GM18909 (cell line): ENCODE measurements at regions not wholly inside any gene's neighbourhood (a gene's known extent, or its start where the extent isn't known, plus 50 kb on each side); places are given as distances from the start of the nearest gene placed in this dataset.

Experiments used
- ATAC-seq: cut with Tn5 transposase; IDR thresholded peaks from one replicate; pipeline ENCODE4 v1.9.1; 2021; ENCODE audit warnings: mild to moderate bottlenecking; ENCODE audit not compliant: unreplicated experiment, poor library complexity

GRCh38 chr5:139733698-139734538 lies 61.7 kb upstream of the PSD2 start:
- ATAC-seq: no peak

GRCh38 chr5:139734539-139734916 lies 61.1 kb upstream of the PSD2 start:
- no peak for ATAC-seq

DNA sequence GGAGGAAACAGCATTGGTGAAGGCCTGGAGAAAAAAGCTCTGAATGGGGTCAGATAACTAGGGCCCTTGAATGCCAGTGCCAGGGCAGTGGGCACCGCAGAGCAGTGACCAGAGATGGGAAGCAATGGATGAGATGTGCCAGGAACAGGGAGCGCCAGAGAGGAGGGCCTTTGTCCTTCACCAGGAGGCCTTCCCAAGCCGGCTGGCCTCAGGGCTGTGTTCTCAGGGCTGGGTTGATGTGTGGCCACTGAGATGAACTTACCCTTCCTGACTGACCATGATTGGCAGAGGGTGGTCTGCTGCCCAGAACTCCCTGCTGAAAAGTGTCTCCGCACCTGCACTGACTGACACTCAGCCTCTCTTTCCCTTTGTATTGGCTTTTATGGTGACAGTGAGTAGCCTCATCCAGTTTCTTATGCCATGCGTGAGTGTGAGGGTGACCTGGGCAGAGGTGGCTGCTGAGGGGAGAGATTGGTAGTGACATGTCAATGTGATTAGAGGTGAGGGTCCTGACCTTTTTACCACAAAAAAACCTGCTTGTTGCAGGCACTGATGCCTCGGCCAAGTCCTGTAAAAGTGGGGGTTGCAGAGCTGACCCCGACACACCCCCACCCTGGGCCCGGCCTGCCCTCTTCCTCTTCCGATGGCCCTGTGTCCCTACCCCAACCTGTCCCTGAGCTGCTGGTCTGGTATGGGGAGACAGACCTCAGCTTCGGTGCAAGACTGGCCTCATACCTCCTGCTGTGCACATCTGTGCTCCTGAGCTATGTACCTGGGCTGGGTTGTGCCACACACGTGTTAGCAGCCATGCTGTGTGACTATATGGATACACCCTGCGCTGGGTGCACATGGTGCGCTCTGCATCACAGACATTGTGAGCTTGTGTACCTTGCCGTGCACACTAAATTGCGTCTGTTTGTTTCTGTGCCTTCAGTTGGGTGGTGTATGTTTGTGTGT lies 57.1 kb upstream of the PSD2 start:
- ATAC-seq: no peak

GRCh38 chr5:139739150-139739974 lies 56.2 kb upstream of the PSD2 start:
- no peak for ATAC-seq

DNA sequence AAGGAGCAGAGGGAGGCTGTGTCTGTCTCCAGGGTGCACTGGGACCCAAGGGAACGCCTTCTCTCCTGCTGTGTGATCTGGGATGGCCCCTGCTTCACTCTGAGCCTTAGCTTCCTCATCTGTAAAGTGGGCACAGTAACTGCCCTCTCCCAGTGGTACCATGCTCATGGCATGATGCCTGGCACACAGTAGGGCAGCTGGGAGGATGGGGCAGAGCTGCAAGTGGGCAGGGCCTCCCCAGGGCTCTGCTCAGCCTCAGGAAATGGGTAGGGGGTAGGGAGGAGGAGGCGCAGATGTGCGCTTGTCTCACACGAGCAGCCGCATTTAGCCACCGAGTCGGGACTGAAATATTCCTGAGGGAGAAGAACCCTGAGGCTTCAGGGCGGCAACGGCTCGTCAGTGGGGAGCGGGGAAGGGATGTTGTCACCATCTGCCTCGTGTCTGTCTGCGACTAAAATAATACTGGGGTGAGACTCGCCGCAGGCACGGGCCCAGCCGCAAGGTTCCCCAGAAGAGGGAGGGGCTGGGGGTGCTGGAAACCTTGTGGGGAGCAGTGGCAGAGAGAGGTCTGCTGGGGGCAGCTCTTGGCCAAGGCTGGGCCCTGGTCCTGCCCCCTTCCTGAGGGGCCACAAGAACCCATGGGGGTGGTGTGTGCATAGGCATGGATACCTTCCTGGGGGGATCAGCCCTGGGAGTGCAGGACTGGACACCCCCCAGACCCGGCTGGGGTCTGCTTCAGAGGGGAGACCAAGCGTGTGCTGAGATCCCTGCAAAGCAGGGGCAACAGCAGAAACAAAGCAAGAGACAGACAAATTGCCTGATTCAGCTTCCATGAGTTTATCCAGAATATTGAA lies 55.2 kb upstream of the PSD2 start:
- ATAC-seq: no peak

DNA sequence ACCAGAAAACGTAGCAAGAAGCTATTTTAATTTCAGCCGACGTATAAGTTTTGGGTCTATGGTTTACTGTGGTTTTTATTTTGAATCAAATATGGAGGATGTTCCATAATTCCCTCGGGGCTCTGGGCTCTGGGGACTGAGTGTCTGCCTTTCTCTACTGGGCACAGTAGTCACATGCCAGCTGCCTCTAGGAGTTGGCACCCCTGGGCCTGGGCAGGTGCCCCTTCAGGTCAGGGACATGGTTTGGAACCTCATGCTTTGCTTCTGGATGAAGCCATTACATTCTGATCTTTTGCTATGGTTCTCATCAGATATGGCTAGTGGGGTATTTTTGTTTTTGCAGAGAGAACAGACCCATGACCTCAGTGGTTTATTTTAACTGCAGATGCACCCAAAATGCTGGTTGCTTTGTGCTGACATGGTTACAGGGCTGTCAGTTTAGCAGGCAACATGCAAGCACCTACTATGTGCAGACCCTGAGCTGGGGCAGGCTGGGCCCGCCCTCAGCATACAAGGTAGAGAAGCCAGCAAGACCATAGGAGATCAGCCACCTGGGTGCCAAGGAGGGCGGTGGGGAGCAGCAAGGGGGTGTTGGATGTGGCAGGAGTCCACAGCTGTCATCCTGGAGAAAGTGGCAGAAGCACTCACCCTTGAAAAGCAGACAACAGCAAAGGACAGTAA lies 54.5 kb upstream of the PSD2 start:
- no peak for ATAC-seq

- ATAC-seq: no peak
These were observed 53.8 kb upstream of the PSD2 start for GRCh38 chr5:139741823-139742172.

GRCh38 chr5:139742173-139742903 lies 53.3 kb upstream of the PSD2 start:
- ATAC-seq: no peak

DNA sequence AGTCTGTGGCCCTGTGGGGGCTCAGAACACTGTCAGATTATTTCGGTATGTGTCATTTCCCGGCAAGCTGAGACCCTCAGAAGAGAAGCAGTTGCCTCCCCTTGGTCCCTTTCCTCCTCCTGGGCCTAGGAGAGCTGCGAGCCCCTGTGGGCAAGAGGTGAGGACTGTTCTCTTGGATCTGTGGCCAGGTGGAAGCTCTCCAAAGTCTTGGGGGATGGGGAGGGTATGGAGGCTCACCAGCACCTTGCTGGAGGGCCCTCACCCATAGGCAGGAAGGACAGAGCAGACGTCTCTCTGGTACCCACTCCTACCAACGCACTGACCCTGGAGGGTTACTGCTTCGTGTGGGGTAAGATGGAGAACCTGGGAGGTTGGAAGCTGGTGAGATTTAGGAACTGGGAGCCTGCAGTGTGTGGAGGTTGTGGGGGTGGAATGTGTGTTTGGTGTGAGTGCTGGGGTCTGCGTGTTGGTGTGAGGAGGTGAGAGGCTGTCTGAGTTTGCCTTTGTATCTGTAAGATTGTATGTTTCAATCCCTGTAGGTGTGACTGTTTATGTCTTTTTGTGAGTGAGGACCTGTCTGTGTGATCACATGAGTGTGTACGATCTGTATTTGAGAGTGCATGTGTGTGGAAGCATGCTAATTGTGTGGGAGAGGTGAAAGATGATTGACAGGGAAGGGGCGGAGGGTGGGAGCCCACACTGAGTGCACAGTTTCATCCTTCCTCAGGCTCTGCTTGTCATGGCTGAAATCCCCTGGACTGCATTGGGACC lies 52.4 kb upstream of the PSD2 start:
- no peak for ATAC-seq

DNA sequence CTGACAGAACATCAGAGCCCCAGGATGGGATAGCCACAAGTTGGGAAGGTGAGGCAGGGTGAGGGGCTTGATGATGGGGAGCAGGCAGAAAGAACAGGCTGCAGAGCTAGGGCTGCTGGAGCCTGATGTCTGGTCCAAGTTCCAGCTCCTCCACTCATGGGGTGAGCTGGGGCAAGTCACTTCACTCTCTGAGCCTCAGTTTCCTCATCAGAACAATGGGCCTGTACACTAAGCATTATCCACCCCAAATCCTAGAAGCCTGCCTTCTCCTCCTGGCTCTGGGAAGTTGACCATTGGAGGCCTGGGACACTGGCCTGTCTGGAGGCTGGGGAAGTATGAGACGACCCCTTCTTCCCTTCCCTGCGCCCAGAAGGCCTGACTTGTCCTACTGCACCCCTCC lies 51.8 kb upstream of the PSD2 start:
- no peak for ATAC-seq

GRCh38 chr5:139744471-139745131 lies 51.0 kb upstream of the PSD2 start:
- ATAC-seq: no peak

- peak; percentile 30 for ATAC-seq
These were observed 50.3 kb upstream of the PSD2 start for GRCh38 chr5:139745132-139745799.

DNA sequence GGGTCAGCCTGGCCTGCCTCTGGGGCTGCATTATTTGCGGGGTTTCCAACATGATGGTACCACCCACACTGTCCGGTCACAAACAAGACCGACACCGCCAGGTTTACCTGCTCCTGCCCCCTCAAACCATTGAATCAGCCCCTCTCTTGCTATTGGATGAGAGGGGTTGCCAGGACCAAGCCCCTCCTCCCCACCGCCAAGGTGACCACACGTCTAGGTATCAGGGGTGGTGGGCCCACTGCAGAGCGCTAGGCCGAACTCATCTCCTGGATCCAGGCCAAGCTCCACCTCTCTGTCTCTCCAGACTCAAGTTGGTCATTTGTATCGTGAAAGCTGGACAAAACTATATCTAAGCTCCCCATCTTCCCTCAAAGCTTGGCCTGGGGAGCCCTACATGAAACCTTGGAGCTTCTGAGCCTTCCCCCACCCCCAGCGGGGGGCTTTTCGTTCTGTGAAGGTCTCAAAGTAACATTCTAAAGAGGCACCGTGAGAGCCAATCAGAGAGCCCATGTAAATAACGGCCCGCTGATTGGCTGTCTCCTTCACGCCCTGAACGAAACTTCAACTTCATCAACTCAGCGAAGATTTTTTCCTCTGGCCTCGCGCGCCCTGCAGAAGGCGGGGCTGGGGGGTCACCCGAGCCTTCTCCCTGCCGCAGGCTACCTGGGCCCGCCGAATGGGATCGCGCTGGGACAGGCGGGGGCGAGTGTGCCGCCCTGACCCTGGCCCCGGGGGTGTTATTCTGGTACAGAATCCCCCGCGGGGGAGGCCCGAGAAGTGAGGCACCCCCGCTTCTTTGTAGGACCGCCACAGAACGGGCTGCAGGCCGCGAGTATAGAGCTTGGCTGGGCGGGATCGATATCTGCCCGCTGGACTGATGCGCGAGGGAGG lies 49.6 kb upstream of the PSD2 start:
- peak; percentile 1 for ATAC-seq
